ENCODE measurements at regions not wholly inside any gene's neighbourhood (a gene's known extent, or its start where the extent isn't known, plus 50 kb on each side); places are given as distances from the start of the nearest gene placed in this dataset.

DNA sequence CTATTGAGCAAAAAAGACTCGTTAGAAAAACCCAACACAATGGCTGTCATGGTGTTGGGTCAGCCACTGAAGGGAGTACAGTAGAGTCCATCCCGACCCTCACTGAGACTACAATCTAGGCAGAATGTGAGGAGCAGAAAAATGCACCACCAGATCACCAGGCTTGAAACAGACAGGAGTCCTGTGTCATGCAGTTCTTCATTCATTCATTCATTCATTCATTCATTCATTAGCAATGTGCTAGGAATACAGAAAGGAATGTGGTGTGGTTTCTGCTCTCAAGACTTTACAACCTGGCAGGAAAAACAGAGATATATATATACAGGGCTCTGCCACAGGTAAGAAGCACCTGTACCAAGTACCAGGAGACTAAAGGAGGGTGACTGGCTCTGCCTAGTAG, 392.3 kb downstream of the OMA1 start:
- Histone ChIP-seq H3K9ac (ENCODE audit: low read depth in 1 of 2, low read length in 2 of 2) (no peak overlapping the region), H3K9me3 (ENCODE audit: control insufficient read depth in 4 of 4, low read length in 3 of 4) (no peaks in the 10 kb centered on the region), H3K4me1 (ENCODE audit: control insufficient read depth in 4 of 4, insufficient read depth in 4 of 4, low read length in 3 of 4) (peaks cover 3 to 31% (median 23%) of the 10 kb centered on the region in 4 donors), H3K4me3 (ENCODE audit: low read depth in 1 of 3, low read length in 3 of 3) (no peak overlapping the region), H3K27ac (ENCODE audit: low read depth in 1 of 2, low read length in 2 of 2) (no peak overlapping the region), H3K36me3 (ENCODE audit: control insufficient read depth in 4 of 4, insufficient read depth in 3 of 4, low read depth in 1 of 4, low read length in 3 of 4) (no peaks in the 10 kb centered on the region), H3K27me3 (ENCODE audit: control insufficient read depth in 4 of 4, insufficient read depth in 4 of 4, low read length in 3 of 4) (no peaks in the 10 kb centered on the region)
- WGBS: 89% methylated on average over 2 of the region's 2 CpGs
- TF ChIP-seq, protein P1, sequence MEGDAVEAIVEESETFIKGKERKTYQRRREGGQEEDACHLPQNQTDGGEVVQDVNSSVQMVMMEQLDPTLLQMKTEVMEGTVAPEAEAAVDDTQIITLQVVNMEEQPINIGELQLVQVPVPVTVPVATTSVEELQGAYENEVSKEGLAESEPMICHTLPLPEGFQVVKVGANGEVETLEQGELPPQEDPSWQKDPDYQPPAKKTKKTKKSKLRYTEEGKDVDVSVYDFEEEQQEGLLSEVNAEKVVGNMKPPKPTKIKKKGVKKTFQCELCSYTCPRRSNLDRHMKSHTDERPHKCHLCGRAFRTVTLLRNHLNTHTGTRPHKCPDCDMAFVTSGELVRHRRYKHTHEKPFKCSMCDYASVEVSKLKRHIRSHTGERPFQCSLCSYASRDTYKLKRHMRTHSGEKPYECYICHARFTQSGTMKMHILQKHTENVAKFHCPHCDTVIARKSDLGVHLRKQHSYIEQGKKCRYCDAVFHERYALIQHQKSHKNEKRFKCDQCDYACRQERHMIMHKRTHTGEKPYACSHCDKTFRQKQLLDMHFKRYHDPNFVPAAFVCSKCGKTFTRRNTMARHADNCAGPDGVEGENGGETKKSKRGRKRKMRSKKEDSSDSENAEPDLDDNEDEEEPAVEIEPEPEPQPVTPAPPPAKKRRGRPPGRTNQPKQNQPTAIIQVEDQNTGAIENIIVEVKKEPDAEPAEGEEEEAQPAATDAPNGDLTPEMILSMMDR (IDR thresholded peaks at IDR 0.05; ENCODE audit: low read depth, low read length, missing input control): no peak
- TF ChIP-seq YY1 (IDR thresholded peaks at IDR 0.05) (no peak), GABPA (IDR thresholded peaks at IDR 0.05 in 1 of 2, conservative IDR thresholded peaks at IDR 0.05 in 1 of 2) (no peak), NR2F2 (IDR thresholded peaks at IDR 0.05) (no peak), FOXA1 (IDR thresholded peaks at IDR 0.05) (no peak), RXRA (IDR thresholded peaks at IDR 0.05) (no peak)
- DNase-seq (ENCODE audit: low spot score): no peak

DNA sequence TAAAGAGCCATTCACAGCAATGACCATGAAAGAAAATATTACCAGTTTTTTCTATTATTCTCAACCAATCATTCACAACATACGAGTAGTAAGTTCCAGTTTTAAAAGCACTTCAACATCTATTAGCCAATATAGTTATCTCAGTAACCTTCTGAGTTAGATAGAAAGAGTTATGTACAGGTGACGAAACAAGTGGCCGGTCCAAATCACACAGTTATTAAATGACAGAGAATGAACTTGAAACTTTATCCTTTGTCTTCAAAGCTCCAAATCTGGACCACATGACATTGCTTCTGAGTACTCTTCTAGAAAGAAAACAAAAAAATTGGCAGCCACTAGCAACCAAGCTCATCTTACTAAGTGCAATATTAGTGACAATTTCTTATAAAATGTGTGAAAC, 393.8 kb downstream of the OMA1 start:
- Histone ChIP-seq H3K27ac (ENCODE audit: low read depth in 1 of 2, low read length in 2 of 2) (peak overlapping the region; percentile 11 to 68), H3K9me3 (ENCODE audit: control insufficient read depth in 4 of 4, low read length in 3 of 4) (no peaks in the 10 kb centered on the region), H3K4me1 (ENCODE audit: control insufficient read depth in 4 of 4, insufficient read depth in 4 of 4, low read length in 3 of 4) (peaks cover 3 to 32% (median 23%) of the 10 kb centered on the region in 4 donors), H3K36me3 (ENCODE audit: control insufficient read depth in 4 of 4, insufficient read depth in 3 of 4, low read depth in 1 of 4, low read length in 3 of 4) (no peaks in the 10 kb centered on the region), H3K9ac (ENCODE audit: low read depth in 1 of 2, low read length in 2 of 2) (no peak overlapping the region), H3K4me3 (ENCODE audit: low read depth in 1 of 3, low read length in 3 of 3) (no peak overlapping the region), H3K27me3 (ENCODE audit: control insufficient read depth in 4 of 4, insufficient read depth in 4 of 4, low read length in 3 of 4) (no peaks in the 10 kb centered on the region)
- TF ChIP-seq RAD21 (IDR thresholded peaks at IDR 0.05) (peak in 1 of 2 donors; percentile 9), FOXA1 (IDR thresholded peaks at IDR 0.05) (no peak), JUND (IDR thresholded peaks at IDR 0.05) (peak in 1 of 2 donors; percentile 42), EGR1 (IDR thresholded peaks at IDR 0.05; ENCODE audit: low read depth in 2 of 2) (no peak), HNF4G (IDR thresholded peaks at IDR 0.05) (no peak), YY1 (IDR thresholded peaks at IDR 0.05) (peak; percentile 11), SP1 (IDR thresholded peaks at IDR 0.05) (no peak), HNF4A (conservative IDR thresholded peaks at IDR 0.05) (peak; percentile 65 to 89), FOXA2 (IDR thresholded peaks at IDR 0.05) (peak; percentile 39), RXRA (IDR thresholded peaks at IDR 0.05) (peak in 1 of 2 donors; percentile 82)
- TF ChIP-seq, protein P1 (IDR thresholded peaks at IDR 0.05; ENCODE audit: low read depth, low read length, missing input control): no peak
- TF ChIP-seq, protein P2, sequence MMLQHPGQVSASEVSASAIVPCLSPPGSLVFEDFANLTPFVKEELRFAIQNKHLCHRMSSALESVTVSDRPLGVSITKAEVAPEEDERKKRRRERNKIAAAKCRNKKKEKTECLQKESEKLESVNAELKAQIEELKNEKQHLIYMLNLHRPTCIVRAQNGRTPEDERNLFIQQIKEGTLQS (IDR thresholded peaks at IDR 0.05): no peak
- TF ChIP-seq, protein P3, sequence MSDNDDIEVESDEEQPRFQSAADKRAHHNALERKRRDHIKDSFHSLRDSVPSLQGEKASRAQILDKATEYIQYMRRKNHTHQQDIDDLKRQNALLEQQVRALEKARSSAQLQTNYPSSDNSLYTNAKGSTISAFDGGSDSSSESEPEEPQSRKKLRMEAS (IDR thresholded peaks at IDR 0.05): peak; percentile 46
- TF ChIP-seq, protein P4, sequence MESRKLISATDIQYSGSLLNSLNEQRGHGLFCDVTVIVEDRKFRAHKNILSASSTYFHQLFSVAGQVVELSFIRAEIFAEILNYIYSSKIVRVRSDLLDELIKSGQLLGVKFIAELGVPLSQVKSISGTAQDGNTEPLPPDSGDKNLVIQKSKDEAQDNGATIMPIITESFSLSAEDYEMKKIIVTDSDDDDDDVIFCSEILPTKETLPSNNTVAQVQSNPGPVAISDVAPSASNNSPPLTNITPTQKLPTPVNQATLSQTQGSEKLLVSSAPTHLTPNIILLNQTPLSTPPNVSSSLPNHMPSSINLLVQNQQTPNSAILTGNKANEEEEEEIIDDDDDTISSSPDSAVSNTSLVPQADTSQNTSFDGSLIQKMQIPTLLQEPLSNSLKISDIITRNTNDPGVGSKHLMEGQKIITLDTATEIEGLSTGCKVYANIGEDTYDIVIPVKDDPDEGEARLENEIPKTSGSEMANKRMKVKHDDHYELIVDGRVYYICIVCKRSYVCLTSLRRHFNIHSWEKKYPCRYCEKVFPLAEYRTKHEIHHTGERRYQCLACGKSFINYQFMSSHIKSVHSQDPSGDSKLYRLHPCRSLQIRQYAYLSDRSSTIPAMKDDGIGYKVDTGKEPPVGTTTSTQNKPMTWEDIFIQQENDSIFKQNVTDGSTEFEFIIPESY (IDR thresholded peaks at IDR 0.05): peak; percentile 57
- 34% methylated on average over 3 of the region's 3 CpGs for WGBS
- DNase-seq (ENCODE audit: low spot score): no peak

Data from liver (tissue), 8 donors.